ENCODE measurements at regions not wholly inside any gene's neighbourhood (a gene's known extent, or its start where the extent isn't known, plus 50 kb on each side); places are given as distances from the start of the nearest gene placed in this dataset.

GRCh38 chr6:115814907-115815306 lies 245.8 kb downstream of the FRK start:
- TF ChIP-seq CTCF (IDR thresholded peaks at IDR 0.05 in 8 of 11, conservative IDR thresholded peaks at IDR 0.05 in 3 of 11) = no peak
- TF ChIP-seq POLR2A (IDR thresholded peaks at IDR 0.05) = no peak
